ENCODE measurements at regions not wholly inside any gene's neighbourhood (a gene's known extent, or its start where the extent isn't known, plus 50 kb on each side); places are given as distances from the start of the nearest gene placed in this dataset.
A peak's percentile ranks its signal among the peaks of the same experiment; 100 is the strongest.

- H3K27me3 Mint-ChIP-seq = peaks cover 3% of the 10 kb centered on the region
- H3K36me3 Mint-ChIP-seq (ENCODE audit: low read depth) = no peaks in the 10 kb centered on the region
- intact Hi-C loops (cut with micrococcal nuclease) = no loop called here
- CTCF ChIA-PET = interaction anchor here (1.3 to 1.8 kb wide), 2 partner anchors 211 to 327 kb away, joined by 3 read pairs; no protein-coding TSS in a partner anchor
- POLR2A ChIA-PET = interaction anchor here (0.8 kb wide), 1 partner anchor 614 kb away, joined by 3 read pairs; no protein-coding TSS in a partner anchor
- H3K27ac Mint-ChIP-seq = no peak overlapping the region
- DNase-seq (no peak), ATAC-seq (no peak)
- TF ChIP-seq, protein P1, sequence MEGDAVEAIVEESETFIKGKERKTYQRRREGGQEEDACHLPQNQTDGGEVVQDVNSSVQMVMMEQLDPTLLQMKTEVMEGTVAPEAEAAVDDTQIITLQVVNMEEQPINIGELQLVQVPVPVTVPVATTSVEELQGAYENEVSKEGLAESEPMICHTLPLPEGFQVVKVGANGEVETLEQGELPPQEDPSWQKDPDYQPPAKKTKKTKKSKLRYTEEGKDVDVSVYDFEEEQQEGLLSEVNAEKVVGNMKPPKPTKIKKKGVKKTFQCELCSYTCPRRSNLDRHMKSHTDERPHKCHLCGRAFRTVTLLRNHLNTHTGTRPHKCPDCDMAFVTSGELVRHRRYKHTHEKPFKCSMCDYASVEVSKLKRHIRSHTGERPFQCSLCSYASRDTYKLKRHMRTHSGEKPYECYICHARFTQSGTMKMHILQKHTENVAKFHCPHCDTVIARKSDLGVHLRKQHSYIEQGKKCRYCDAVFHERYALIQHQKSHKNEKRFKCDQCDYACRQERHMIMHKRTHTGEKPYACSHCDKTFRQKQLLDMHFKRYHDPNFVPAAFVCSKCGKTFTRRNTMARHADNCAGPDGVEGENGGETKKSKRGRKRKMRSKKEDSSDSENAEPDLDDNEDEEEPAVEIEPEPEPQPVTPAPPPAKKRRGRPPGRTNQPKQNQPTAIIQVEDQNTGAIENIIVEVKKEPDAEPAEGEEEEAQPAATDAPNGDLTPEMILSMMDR (IDR thresholded peaks at IDR 0.05) = no peak
- H3K9me3 Mint-ChIP-seq = no peaks in the 10 kb centered on the region
- peaks cover 6% of the 10 kb centered on the region for H3K4me1 Mint-ChIP-seq (ENCODE audit: low read depth)
- H3K4me3 Mint-ChIP-seq = no peak overlapping the region
Observed at GRCh38 chr7:16978358-16979244, 96.8 kb upstream of the AGR3 start.

GRCh38 chr7:16980539-16980938 lies 98.8 kb upstream of the AGR3 start:
- TF ChIP-seq, protein P1 (IDR thresholded peaks at IDR 0.05) = no peak
- CTCF ChIA-PET = interaction anchor here (1.2 to 1.8 kb wide), 6 partner anchors 8 to 318 kb away, joined by 3 to 5 read pairs (median 3); partner anchors contain the start of gene AHR
- intact Hi-C loops (cut with micrococcal nuclease) = loop anchor here (5.0 to 10.0 kb wide), 2 partner anchors 552 to 664 kb away; no protein-coding TSS in a partner anchor
- no peaks in the 10 kb centered on the region for H3K36me3 Mint-ChIP-seq (ENCODE audit: low read depth)
- POLR2A ChIA-PET = interaction anchor here (0.6 kb wide), 1 partner anchor 53 kb away, joined by 3 read pairs; no protein-coding TSS in a partner anchor
- no peak overlapping the region for H3K4me3 Mint-ChIP-seq
- peaks cover 5% of the 10 kb centered on the region for H3K4me1 Mint-ChIP-seq (ENCODE audit: low read depth)
- DNase-seq = no peak
- ATAC-seq = no peak
- no peak overlapping the region for H3K27ac Mint-ChIP-seq
- H3K27me3 Mint-ChIP-seq = peaks cover 5% of the 10 kb centered on the region
- H3K9me3 Mint-ChIP-seq = no peaks in the 10 kb centered on the region

DNA sequence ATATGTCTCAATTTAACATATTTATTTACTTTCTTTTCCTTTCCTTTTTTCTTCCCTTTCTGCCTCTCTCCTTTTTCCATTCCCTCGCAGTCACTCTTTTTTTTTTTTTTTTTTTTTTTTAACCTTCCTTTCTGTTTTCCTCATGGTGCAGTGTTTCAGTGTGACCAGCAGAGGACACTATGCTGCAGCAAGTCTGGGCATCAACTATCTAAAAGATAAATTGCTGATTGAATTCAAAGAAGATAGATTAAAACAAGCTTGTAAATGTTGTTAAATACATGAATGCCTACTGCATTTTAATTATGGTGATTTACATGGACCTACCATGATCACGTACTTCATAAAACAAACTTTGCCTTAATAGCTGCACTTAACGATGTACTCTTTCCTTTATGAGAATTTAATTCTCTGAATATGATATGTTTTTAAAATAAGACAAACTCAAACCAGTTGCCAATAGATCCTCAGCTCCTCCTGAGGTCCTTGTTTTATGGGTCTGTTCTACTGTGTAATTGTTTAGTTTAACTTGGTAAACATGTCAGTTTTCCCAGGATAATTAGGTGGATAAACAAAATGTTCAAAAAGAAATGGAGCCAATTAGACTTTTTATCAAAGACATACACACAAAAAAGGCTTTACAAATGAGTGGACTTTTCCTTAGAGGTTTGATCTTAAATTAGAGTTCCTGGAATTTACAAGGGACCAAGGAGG lies 101.0 kb upstream of the AGR3 start:
- Mint-ChIP-seq H3K9me3 (no peaks in the 10 kb centered on the region), H3K4me1 (ENCODE audit: low read depth) (peaks cover 3% of the 10 kb centered on the region), H3K27ac (no peak overlapping the region), H3K27me3 (peaks cover 5% of the 10 kb centered on the region), H3K4me3 (no peak overlapping the region), H3K36me3 (ENCODE audit: low read depth) (no peaks in the 10 kb centered on the region)
- ChIA-PET CTCF (interaction anchor here (0.6 to 3.4 kb wide), 52 partner anchors 10 to 723 kb away, joined by 3 to 21 read pairs (median 4); partner anchors contain the start of gene AHR), POLR2A (no interaction called here)
- TF ChIP-seq, protein P1 (IDR thresholded peaks at IDR 0.05) = peak; percentile 98
- DNase-seq = peak; percentile 26
- intact Hi-C loops (cut with micrococcal nuclease) = loop anchor here (5.0 to 10.0 kb wide), 2 partner anchors 550 to 662 kb away; no protein-coding TSS in a partner anchor
- ATAC-seq = peak; percentile 65

GRCh38 chr7:16984375-16984774 lies 102.6 kb upstream of the AGR3 start:
- no peak for DNase-seq
- no peaks in the 10 kb centered on the region for H3K36me3 Mint-ChIP-seq (ENCODE audit: low read depth)
- H3K9me3 Mint-ChIP-seq = no peaks in the 10 kb centered on the region
- CTCF ChIA-PET = interaction anchor here (1.2 to 3.4 kb wide), 6 partner anchors 9 to 321 kb away, joined by 3 to 21 read pairs (median 5); no protein-coding TSS in a partner anchor
- intact Hi-C loops (cut with micrococcal nuclease) = loop anchor here (5.0 to 10.0 kb wide), 2 partner anchors 548 to 660 kb away; no protein-coding TSS in a partner anchor
- no peak overlapping the region for H3K4me3 Mint-ChIP-seq
- H3K4me1 Mint-ChIP-seq (ENCODE audit: low read depth) = peaks cover 3% of the 10 kb centered on the region
- TF ChIP-seq, protein P1 (IDR thresholded peaks at IDR 0.05) = no peak
- POLR2A ChIA-PET = no interaction called here
- no peak overlapping the region for H3K27ac Mint-ChIP-seq
- peaks cover 5% of the 10 kb centered on the region for H3K27me3 Mint-ChIP-seq
- no peak for ATAC-seq

Measured in activated CD8-positive, alpha-beta T cell treated with anti-CD3 and anti-CD28 coated beads for 36 hours (primary cell).